Activated CD8-positive, alpha-beta T cell treated with anti-CD3 and anti-CD28 coated beads for 36 hours (primary cell): ENCODE measurements at regions not wholly inside any gene's neighbourhood (a gene's known extent, or its start where the extent isn't known, plus 50 kb on each side); places are given as distances from the start of the nearest gene placed in this dataset.

Experiments
- ATAC-seq: fragments of 200-7000 bp; cut with Tn5 transposase; one replicate; pipeline ENCODE4 v1.10.0; 2021; ENCODE audit warnings: mild to moderate bottlenecking, moderate library complexity
- CTCF ChIA-PET: fragments of 350-600 bp; sonication (Branson Sonifier 250); formaldehyde crosslinking; loops from one replicate; lab custom pipeline; 2021; ENCODE audit warnings: antibody characterized with exemption; lab: Charles Lee
- POLR2A ChIA-PET: fragments of 350-600 bp; sonication (Branson Sonifier 250); formaldehyde crosslinking; loops from one replicate; lab custom pipeline; 2021; ENCODE audit warnings: antibody characterized with exemption; lab: Charles Lee
- DNase-seq: peaks from one replicate; pipeline ENCODE4 v3.0.0-alpha.2; 2020
- H3K27ac Mint-ChIP-seq: one replicate; pipeline ENCODE4 v1.8.0; 2021; ENCODE audit warnings: mild to moderate bottlenecking, mixed read lengths
- H3K27me3 Mint-ChIP-seq: one replicate; pipeline ENCODE4 v1.8.0; 2021; ENCODE audit warnings: mixed read lengths
- H3K36me3 Mint-ChIP-seq: one replicate; pipeline ENCODE4 v1.8.0; 2021; ENCODE audit warnings: low read depth, mixed read lengths
- H3K4me1 Mint-ChIP-seq: one replicate; pipeline ENCODE4 v1.8.0; 2021; ENCODE audit warnings: low read depth, mixed read lengths
- H3K4me3 Mint-ChIP-seq: one replicate; pipeline ENCODE4 v1.8.0; 2021; ENCODE audit warnings: mild to moderate bottlenecking, moderate library complexity, mixed read lengths
- H3K9me3 Mint-ChIP-seq: one replicate; pipeline ENCODE4 v1.8.0; 2021; ENCODE audit warnings: mixed read lengths
- intact Hi-C: fragments of 100-400 bp; cut with micrococcal nuclease; formaldehyde crosslinking; loops from one replicate; pipeline ENCODE4 v1.10.0; 2022
- TF ChIP-seq, protein P1 (sequence below): fragments of 200-600 bp; IDR thresholded peaks from one replicate; pipeline ENCODE4 v1.8.0; 2022; ENCODE audit warnings: antibody characterized with exemption, mild to moderate bottlenecking

DNA sequence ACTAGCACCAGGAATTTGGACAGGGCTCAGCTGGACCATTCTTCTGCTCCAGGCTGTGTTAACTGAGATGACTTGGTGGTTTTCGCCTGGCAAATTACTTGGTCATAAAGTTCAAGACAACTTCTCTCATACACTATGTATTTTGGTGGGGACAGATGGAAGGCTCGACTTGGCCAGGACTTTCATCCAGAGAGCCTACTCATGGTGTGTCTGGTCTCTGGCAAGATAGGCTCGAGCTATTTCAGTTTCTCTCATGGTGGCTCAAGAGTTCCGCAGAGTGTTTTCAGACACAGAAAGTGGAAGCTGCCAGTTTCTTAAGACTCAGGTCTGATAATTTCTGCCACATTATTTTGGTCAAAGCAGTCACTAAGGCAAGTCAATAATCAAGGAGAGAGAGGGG lies 135.6 kb downstream of the IRX2 start:
- CTCF ChIA-PET: no interaction called here
- intact Hi-C loops: no loop called here
- TF ChIP-seq, protein P1, sequence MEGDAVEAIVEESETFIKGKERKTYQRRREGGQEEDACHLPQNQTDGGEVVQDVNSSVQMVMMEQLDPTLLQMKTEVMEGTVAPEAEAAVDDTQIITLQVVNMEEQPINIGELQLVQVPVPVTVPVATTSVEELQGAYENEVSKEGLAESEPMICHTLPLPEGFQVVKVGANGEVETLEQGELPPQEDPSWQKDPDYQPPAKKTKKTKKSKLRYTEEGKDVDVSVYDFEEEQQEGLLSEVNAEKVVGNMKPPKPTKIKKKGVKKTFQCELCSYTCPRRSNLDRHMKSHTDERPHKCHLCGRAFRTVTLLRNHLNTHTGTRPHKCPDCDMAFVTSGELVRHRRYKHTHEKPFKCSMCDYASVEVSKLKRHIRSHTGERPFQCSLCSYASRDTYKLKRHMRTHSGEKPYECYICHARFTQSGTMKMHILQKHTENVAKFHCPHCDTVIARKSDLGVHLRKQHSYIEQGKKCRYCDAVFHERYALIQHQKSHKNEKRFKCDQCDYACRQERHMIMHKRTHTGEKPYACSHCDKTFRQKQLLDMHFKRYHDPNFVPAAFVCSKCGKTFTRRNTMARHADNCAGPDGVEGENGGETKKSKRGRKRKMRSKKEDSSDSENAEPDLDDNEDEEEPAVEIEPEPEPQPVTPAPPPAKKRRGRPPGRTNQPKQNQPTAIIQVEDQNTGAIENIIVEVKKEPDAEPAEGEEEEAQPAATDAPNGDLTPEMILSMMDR: no peak
- no peaks in the 10 kb centered on the region for H3K36me3 Mint-ChIP-seq
- DNase-seq (no peak), ATAC-seq (no peak)
- no peaks in the 10 kb centered on the region for H3K27me3 Mint-ChIP-seq
- no peaks in the 10 kb centered on the region for H3K9me3 Mint-ChIP-seq
- POLR2A ChIA-PET: no interaction called here
- no peak overlapping the region for H3K4me3 Mint-ChIP-seq
- no peak overlapping the region for H3K27ac Mint-ChIP-seq
- H3K4me1 Mint-ChIP-seq: no peaks in the 10 kb centered on the region

DNA sequence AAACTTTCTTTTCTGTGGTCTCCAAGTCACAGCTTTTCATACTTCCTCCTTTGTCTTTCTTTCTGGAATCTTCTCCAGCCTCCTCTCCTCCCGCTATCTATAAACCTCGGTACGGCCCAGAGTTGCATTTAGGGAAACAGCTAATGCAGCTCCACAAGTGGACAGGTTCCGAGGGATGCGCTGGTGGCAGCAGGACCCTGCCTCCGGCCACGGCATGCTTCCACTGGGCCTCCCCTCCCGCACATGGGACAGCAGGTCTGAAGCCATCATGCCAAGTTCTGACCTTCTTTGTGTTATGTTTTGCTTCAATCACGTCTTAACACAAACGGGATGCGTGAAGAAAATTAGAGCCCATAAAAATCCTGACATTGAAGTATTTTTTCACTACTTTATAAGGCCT lies 136.9 kb downstream of the IRX2 start:
- ATAC-seq: no peak
- no peak overlapping the region for H3K4me3 Mint-ChIP-seq
- no peak for DNase-seq

DNA sequence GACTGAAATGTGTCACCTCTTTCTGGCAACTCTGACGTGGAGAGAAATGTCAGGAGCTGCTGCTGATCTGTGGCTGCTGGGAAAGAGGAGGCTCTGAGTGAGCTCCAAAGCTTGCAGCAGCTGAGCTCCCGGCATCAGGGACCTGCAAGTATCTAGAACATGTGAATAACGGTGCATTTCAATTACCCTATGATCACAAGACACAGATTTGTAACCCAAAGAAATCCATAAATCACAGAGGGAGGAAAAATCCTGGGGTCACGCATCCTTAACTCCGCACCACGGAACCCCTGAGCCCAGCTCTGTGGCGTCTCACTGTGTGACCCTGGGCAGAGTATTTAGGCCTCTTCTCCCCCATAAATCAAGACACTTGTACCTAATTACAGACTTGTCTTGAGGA lies 139.8 kb downstream of the IRX2 start:
- peaks cover 2% of the 10 kb centered on the region for H3K9me3 Mint-ChIP-seq
- H3K36me3 Mint-ChIP-seq: no peaks in the 10 kb centered on the region
- no peaks in the 10 kb centered on the region for H3K27me3 Mint-ChIP-seq
- H3K4me1 Mint-ChIP-seq: no peaks in the 10 kb centered on the region
- no peak overlapping the region for H3K27ac Mint-ChIP-seq
- DNase-seq (no peak), ATAC-seq (no peak)
- CTCF ChIA-PET: no interaction called here
- POLR2A ChIA-PET: no interaction called here
- intact Hi-C loops: no loop called here
- TF ChIP-seq, protein P1: no peak
- H3K4me3 Mint-ChIP-seq: no peak overlapping the region

More for the DNA sequence above, 136.9 kb downstream of the IRX2 start:
- TF ChIP-seq, protein P1: no peak
- no peaks in the 10 kb centered on the region for H3K4me1 Mint-ChIP-seq
- no peaks in the 10 kb centered on the region for H3K36me3 Mint-ChIP-seq
- ChIA-PET POLR2A (no interaction called here), CTCF (no interaction called here)
- no peak overlapping the region for H3K27ac Mint-ChIP-seq
- intact Hi-C loops: no loop called here
- no peaks in the 10 kb centered on the region for H3K27me3 Mint-ChIP-seq
- no peaks in the 10 kb centered on the region for H3K9me3 Mint-ChIP-seq

DNA sequence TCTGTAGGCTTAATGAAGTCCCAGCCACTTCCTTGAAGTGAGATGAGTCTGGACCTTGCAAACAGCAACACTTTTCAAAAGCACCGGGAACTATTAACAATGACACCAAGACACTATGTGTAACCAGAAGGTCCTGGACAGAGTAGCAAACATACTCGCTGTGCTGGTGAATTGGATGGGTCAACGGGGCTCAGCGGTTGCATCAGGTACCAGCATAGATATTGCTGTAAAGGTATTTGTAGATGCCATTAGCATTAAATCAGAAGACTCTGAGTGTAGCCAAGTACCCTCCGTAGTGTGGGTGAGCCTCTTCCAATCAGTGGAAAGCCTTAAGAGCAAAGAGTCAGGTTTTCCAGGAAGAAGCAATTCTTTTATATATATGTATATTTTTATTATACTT lies 140.5 kb downstream of the IRX2 start:
- Mint-ChIP-seq H3K36me3 (no peaks in the 10 kb centered on the region), H3K27ac (no peak overlapping the region), H3K9me3 (peaks cover 2% of the 10 kb centered on the region), H3K4me3 (no peak overlapping the region), H3K27me3 (no peaks in the 10 kb centered on the region), H3K4me1 (no peaks in the 10 kb centered on the region)
- CTCF ChIA-PET: no interaction called here
- DNase-seq (no peak), ATAC-seq (no peak)
- TF ChIP-seq, protein P1: no peak
- POLR2A ChIA-PET: no interaction called here
- intact Hi-C loops: no loop called here

DNA sequence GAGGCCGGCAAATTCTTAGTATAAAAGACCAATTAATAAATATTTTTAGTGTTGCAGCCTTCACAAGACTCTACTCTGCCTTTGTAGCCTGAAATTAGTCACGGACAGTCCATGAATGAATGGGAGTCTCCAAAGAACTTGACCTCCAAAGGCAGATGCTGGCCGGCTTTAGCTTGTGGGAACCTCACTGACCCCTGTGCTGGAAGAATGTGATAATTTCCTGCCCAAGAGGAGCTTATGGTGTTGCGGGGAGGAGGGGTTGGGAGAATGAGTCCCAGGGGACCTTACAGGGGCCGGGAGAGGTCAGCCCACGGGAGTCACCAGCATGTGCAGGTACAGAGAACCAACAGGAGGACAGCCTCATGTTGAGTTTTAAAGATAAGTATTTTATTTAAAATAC lies 143.1 kb downstream of the IRX2 start:
- intact Hi-C loops: no loop called here
- H3K27me3 Mint-ChIP-seq: no peaks in the 10 kb centered on the region
- no peak overlapping the region for H3K27ac Mint-ChIP-seq
- CTCF ChIA-PET: no interaction called here
- H3K4me3 Mint-ChIP-seq: no peak overlapping the region
- ATAC-seq (no peak), DNase-seq (no peak)
- TF ChIP-seq, protein P1: no peak
- H3K36me3 Mint-ChIP-seq: no peaks in the 10 kb centered on the region
- H3K9me3 Mint-ChIP-seq: peaks cover 2% of the 10 kb centered on the region
- POLR2A ChIA-PET: no interaction called here
- H3K4me1 Mint-ChIP-seq: no peaks in the 10 kb centered on the region
